Upper lobe of left lung (tissue), 4 donors: ENCODE measurements at regions not wholly inside any gene's neighbourhood (a gene's known extent, or its start where the extent isn't known, plus 50 kb on each side); places are given as distances from the start of the nearest gene placed in this dataset.

Experiments used
- POLR2A ChIP-seq, 4 donors: fragments of 450-650 bp; IDR thresholded peaks; one replicate each; pipeline ENCODE4 v1.5.1; 2016 to 2017; ENCODE audit warnings: antibody characterized with exemption in 4 of 4, mild to moderate bottlenecking in 2 of 4
- POLR2AphosphoS5 ChIP-seq, 2 donors: sonication (generic); formaldehyde crosslinking; IDR thresholded peaks; one replicate each; pipeline ENCODE4 v1.5.1; 2017; ENCODE audit warnings: antibody characterized with exemption in 2 of 2
- TF ChIP-seq, protein P1 (sequence below), 6 experiments: fragments of 450-650 bp in 4 of 6; fragments of 200-600 bp in 2 of 6; sonication (generic) in 2 of 6; IDR thresholded peaks; one replicate each; pipeline ENCODE4 v1.5.1; 2016 to 2019; ENCODE audit warnings: antibody characterized with exemption in 6 of 6

DNA sequence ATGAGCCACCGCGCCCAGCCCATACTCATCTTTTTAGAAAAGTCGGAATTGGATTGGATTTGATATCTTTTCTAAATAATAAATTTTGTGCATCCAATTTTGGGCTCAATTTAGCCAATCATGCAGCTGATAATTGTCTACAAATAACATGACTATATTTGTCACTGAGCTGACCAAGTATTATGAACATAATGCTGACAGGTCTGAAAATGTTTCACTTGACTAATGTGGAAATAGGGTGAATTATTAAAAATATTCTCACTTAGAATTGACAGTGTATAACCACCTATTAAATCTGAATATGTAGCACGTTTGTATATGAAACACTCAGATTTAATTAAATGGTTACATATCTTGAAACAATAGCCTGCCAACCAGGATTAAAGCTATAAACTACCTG lies 657.2 kb upstream of the FSHR start:
- TF ChIP-seq POLR2AphosphoS5 (IDR thresholded peaks at IDR 0.05) (no peak), POLR2A (IDR thresholded peaks at IDR 0.05) (no peak)
- TF ChIP-seq, protein P1, sequence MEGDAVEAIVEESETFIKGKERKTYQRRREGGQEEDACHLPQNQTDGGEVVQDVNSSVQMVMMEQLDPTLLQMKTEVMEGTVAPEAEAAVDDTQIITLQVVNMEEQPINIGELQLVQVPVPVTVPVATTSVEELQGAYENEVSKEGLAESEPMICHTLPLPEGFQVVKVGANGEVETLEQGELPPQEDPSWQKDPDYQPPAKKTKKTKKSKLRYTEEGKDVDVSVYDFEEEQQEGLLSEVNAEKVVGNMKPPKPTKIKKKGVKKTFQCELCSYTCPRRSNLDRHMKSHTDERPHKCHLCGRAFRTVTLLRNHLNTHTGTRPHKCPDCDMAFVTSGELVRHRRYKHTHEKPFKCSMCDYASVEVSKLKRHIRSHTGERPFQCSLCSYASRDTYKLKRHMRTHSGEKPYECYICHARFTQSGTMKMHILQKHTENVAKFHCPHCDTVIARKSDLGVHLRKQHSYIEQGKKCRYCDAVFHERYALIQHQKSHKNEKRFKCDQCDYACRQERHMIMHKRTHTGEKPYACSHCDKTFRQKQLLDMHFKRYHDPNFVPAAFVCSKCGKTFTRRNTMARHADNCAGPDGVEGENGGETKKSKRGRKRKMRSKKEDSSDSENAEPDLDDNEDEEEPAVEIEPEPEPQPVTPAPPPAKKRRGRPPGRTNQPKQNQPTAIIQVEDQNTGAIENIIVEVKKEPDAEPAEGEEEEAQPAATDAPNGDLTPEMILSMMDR (IDR thresholded peaks at IDR 0.05), result no peak
